ENCODE measurements at regions not wholly inside any gene's neighbourhood (a gene's known extent, or its start where the extent isn't known, plus 50 kb on each side); places are given as distances from the start of the nearest gene placed in this dataset.

GRCh38 chr1:213820362-213821149, 167.2 kb upstream of the PROX1 start:
- WGBS, 2 donors: 77% methylated on average over 9 of the region's 9 CpGs
- Histone ChIP-seq H3K27ac (ENCODE audit: low read depth in 1 of 2, low read length in 2 of 2) (no peak overlapping the region), H3K36me3 (ENCODE audit: control insufficient read depth in 1 of 2, insufficient read depth in 2 of 2, low read length in 1 of 2) (no peaks in the 10 kb centered on the region), H3K27me3 (ENCODE audit: control insufficient read depth in 1 of 2, insufficient read depth in 2 of 2, low read length in 1 of 2) (no peaks in the 10 kb centered on the region), H3K9me3 (ENCODE audit: control insufficient read depth, low read length) (peaks cover 3% of the 10 kb centered on the region), H3K4me3 (ENCODE audit: low read length in 2 of 2) (no peak overlapping the region), H3K4me1 (ENCODE audit: control insufficient read depth in 1 of 2, insufficient read depth in 2 of 2, low read length in 2 of 2) (no peaks in the 10 kb centered on the region)
- DNase-seq: no peak
- intact Hi-C loops (cut with DNase I): no loop called here
- ATAC-seq (ENCODE audit: low FRiP score): no peak

- no peak for ATAC-seq (ENCODE audit: low FRiP score)
Observed at GRCh38 chr1:213821175-213821942, 166.4 kb upstream of the PROX1 start.

DNA sequence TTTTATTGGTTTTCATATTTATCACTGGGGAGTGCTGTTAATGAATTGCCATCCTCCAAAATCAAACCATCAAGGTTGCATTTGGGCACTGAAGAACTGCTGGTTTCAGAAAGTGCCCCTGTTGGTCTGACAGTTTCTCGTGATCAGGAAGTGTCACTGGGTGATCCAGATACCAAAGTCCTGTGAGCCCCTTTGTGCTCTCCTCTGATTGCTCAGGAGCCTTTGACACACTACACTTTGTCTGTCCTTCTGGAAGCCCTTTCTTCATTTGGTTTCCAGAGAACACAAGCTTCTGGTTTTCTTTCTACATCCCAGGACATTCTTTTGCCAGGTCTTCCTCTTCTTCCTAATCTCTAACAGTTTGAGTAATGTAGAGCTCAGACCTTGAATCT, 165.8 kb upstream of the PROX1 start:
- H3K27me3 ChIP-seq (ENCODE audit: control insufficient read depth in 1 of 2, insufficient read depth in 2 of 2, low read length in 1 of 2): no peaks in the 10 kb centered on the region
- H3K27ac ChIP-seq (ENCODE audit: low read depth in 1 of 2, low read length in 2 of 2): no peak overlapping the region
- WGBS, 2 donors: 0% methylated on average over 1 of the region's 1 CpG
- intact Hi-C loops (cut with DNase I): no loop called here
- ATAC-seq (ENCODE audit: low FRiP score) (no peak), DNase-seq (no peak)
- no peak overlapping the region for H3K4me3 ChIP-seq (ENCODE audit: low read length in 2 of 2)
- H3K36me3 ChIP-seq (ENCODE audit: control insufficient read depth in 1 of 2, insufficient read depth in 2 of 2, low read length in 1 of 2): no peaks in the 10 kb centered on the region
- H3K9me3 ChIP-seq (ENCODE audit: control insufficient read depth, low read length): peaks cover 3% of the 10 kb centered on the region
- H3K4me1 ChIP-seq (ENCODE audit: control insufficient read depth in 1 of 2, insufficient read depth in 2 of 2, low read length in 2 of 2): no peaks in the 10 kb centered on the region

More at GRCh38 chr1:213821175-213821942, 166.4 kb upstream of the PROX1 start:
- H3K4me1 ChIP-seq (ENCODE audit: control insufficient read depth in 1 of 2, insufficient read depth in 2 of 2, low read length in 2 of 2): no peaks in the 10 kb centered on the region
- peaks cover 3% of the 10 kb centered on the region for H3K9me3 ChIP-seq (ENCODE audit: control insufficient read depth, low read length)
- intact Hi-C loops (cut with DNase I): no loop called here
- WGBS, 2 donors: 55 to 61% methylated on average over 5 of the region's 5 CpGs
- H3K36me3 ChIP-seq (ENCODE audit: control insufficient read depth in 1 of 2, insufficient read depth in 2 of 2, low read length in 1 of 2): no peaks in the 10 kb centered on the region
- no peak for DNase-seq
- no peaks in the 10 kb centered on the region for H3K27me3 ChIP-seq (ENCODE audit: control insufficient read depth in 1 of 2, insufficient read depth in 2 of 2, low read length in 1 of 2)
- no peak overlapping the region for H3K27ac ChIP-seq (ENCODE audit: low read depth in 1 of 2, low read length in 2 of 2)
- no peak overlapping the region for H3K4me3 ChIP-seq (ENCODE audit: low read length in 2 of 2)

DNA sequence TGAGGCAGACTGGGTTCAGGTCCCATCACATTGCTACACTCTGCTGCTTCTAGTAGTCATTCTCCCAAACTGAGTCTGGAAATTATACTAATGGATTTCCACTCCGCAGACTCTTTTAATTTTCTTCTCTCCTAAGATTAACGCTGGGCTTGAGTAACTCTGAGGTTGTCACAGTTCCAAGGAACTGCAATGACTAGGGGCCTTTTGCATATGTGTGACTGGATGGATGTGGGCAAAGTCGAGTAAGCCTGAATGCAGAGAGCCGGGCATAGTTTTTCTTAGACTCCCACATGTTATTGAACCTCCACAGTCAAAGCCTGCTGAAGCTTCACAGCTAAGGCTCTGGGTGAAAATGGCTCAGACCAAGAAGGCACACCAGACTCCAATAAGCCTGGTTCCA, 160.9 kb upstream of the PROX1 start:
- WGBS, 2 donors: 71 to 82% methylated on average over 4 of the region's 4 CpGs
- no peaks in the 10 kb centered on the region for H3K4me1 ChIP-seq (ENCODE audit: control insufficient read depth in 1 of 2, insufficient read depth in 2 of 2, low read length in 2 of 2)
- intact Hi-C loops (cut with DNase I): no loop called here

DNA sequence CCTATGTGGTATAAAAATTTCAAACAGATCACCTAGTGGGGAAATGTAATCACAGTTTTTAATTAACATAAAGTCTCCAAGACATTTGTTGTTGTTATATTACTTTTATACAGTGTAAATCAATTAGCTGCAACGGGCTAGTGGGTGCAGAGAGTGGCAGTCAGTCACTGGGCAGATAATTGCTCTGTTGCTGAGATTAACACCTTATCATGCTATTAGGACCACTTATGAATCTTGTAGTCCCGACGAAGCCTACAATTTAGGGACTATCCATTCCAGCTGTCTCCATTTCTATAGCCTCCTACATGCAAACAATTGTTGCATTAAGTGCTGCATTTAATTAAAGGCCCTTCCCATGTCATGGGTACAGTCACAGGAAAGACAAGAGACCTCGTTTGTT, 158.9 kb upstream of the PROX1 start:
- peaks cover 4% of the 10 kb centered on the region for H3K9me3 ChIP-seq (ENCODE audit: control insufficient read depth, low read length)
- H3K27me3 ChIP-seq (ENCODE audit: control insufficient read depth in 1 of 2, insufficient read depth in 2 of 2, low read length in 1 of 2): no peaks in the 10 kb centered on the region
- no peaks in the 10 kb centered on the region for H3K4me1 ChIP-seq (ENCODE audit: control insufficient read depth in 1 of 2, insufficient read depth in 2 of 2, low read length in 2 of 2)
- ATAC-seq (ENCODE audit: low FRiP score): no peak
- H3K36me3 ChIP-seq (ENCODE audit: control insufficient read depth in 1 of 2, insufficient read depth in 2 of 2, low read length in 1 of 2): no peaks in the 10 kb centered on the region
- no peak for DNase-seq
- WGBS, 2 donors: 57 to 60% methylated on average over 4 of the region's 4 CpGs
- intact Hi-C loops (cut with DNase I): no loop called here
- H3K4me3 ChIP-seq (ENCODE audit: low read length in 2 of 2): no peak overlapping the region
- H3K27ac ChIP-seq (ENCODE audit: low read depth in 1 of 2, low read length in 2 of 2): no peak overlapping the region

More for the DNA sequence above, 160.9 kb upstream of the PROX1 start:
- ATAC-seq (ENCODE audit: low FRiP score): no peak
- Histone ChIP-seq H3K27me3 (ENCODE audit: control insufficient read depth in 1 of 2, insufficient read depth in 2 of 2, low read length in 1 of 2) (no peaks in the 10 kb centered on the region), H3K36me3 (ENCODE audit: control insufficient read depth in 1 of 2, insufficient read depth in 2 of 2, low read length in 1 of 2) (no peaks in the 10 kb centered on the region), H3K9me3 (ENCODE audit: control insufficient read depth, low read length) (peaks cover 4% of the 10 kb centered on the region), H3K27ac (ENCODE audit: low read depth in 1 of 2, low read length in 2 of 2) (no peak overlapping the region), H3K4me3 (ENCODE audit: low read length in 2 of 2) (no peak overlapping the region)
- DNase-seq: no peak

DNA sequence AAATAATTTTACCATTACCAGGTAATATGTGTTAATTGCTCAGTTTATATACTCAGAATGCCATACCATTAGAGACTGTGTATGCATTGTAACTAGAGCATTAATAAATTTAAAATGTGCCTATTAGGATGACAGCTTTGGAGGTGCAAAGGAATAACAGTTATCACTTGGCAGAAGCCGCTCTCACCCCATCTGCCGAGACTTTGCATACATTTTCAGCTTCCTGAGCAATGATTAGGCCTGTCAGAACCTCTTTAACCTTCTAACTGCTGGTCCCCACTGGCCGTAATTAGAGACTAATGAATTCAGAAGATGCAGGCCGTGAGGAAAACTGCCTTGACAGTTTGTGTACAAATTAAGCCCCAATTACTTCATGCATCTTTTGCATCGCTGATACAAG, 158.0 kb upstream of the PROX1 start:
- intact Hi-C loops (cut with DNase I): no loop called here

DNA sequence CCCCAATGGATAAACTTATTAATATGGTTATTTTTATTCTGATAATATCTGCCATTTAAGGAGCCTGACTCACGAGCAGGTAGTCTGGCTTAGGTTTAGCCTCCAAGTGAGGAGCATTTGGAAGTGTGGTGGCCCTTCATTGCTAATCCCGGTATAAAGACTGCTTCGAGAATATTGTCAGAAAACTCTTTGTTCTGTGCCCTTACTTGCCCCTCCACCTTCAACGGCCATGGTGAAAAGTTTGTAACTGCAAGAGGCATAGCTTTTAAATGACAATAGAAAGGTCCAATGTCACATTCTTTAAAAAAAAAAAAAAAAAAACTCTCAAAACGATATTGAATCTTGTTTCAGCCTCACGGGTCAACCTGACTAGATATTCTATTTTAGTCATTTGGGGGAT, 157.4 kb upstream of the PROX1 start:
- no peak for ATAC-seq (ENCODE audit: low FRiP score)
- H3K4me1 ChIP-seq (ENCODE audit: control insufficient read depth in 1 of 2, insufficient read depth in 2 of 2, low read length in 2 of 2): no peaks in the 10 kb centered on the region
- H3K27me3 ChIP-seq (ENCODE audit: control insufficient read depth in 1 of 2, insufficient read depth in 2 of 2, low read length in 1 of 2): no peaks in the 10 kb centered on the region
- H3K27ac ChIP-seq (ENCODE audit: low read depth in 1 of 2, low read length in 2 of 2): no peak overlapping the region
- no peak for DNase-seq
- no peaks in the 10 kb centered on the region for H3K36me3 ChIP-seq (ENCODE audit: control insufficient read depth in 1 of 2, insufficient read depth in 2 of 2, low read length in 1 of 2)
- H3K4me3 ChIP-seq (ENCODE audit: low read length in 2 of 2): no peak overlapping the region
- intact Hi-C loops (cut with DNase I): no loop called here
- peaks cover 2% of the 10 kb centered on the region for H3K9me3 ChIP-seq (ENCODE audit: control insufficient read depth, low read length)
- 66 to 71% methylated on average over 6 of the region's 6 CpGs for WGBS, 2 donors

More for the DNA sequence above, 158.0 kb upstream of the PROX1 start:
- H3K4me1 ChIP-seq (ENCODE audit: control insufficient read depth in 1 of 2, insufficient read depth in 2 of 2, low read length in 2 of 2): no peaks in the 10 kb centered on the region
- 48 to 62% methylated on average over 5 of the region's 5 CpGs for WGBS, 2 donors
- DNase-seq (no peak), ATAC-seq (ENCODE audit: low FRiP score) (no peak)
- H3K27me3 ChIP-seq (ENCODE audit: control insufficient read depth in 1 of 2, insufficient read depth in 2 of 2, low read length in 1 of 2): no peaks in the 10 kb centered on the region
- no peak overlapping the region for H3K4me3 ChIP-seq (ENCODE audit: low read length in 2 of 2)
- H3K36me3 ChIP-seq (ENCODE audit: control insufficient read depth in 1 of 2, insufficient read depth in 2 of 2, low read length in 1 of 2): no peaks in the 10 kb centered on the region
- no peak overlapping the region for H3K27ac ChIP-seq (ENCODE audit: low read depth in 1 of 2, low read length in 2 of 2)
- peaks cover 2% of the 10 kb centered on the region for H3K9me3 ChIP-seq (ENCODE audit: control insufficient read depth, low read length)

DNA sequence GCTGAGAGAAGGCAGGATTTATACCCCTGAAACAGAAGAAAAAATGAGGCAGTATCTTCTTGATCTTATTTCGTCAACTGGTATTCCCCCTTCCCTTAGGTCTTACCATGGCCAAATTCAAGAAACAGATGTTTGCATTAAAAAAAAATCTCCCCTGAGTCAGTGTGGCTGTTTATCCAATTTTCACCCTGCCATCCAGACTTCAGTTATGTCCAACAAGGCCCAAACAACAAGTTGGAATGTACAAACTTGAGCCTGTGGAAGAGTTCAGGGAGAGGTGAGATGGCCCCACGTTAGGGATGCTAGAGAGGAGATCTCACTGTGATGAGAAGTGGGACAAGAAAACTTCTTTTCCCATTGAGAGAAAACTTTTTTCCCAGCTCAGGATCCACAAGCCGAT, 147.2 kb upstream of the PROX1 start:
- Histone ChIP-seq H3K4me3 (ENCODE audit: low read length in 2 of 2) (no peak overlapping the region), H3K36me3 (ENCODE audit: control insufficient read depth in 1 of 2, insufficient read depth in 2 of 2, low read length in 1 of 2) (no peaks in the 10 kb centered on the region), H3K27me3 (ENCODE audit: control insufficient read depth in 1 of 2, insufficient read depth in 2 of 2, low read length in 1 of 2) (no peaks in the 10 kb centered on the region), H3K9me3 (ENCODE audit: control insufficient read depth, low read length) (peaks cover 2% of the 10 kb centered on the region), H3K4me1 (ENCODE audit: control insufficient read depth in 1 of 2, insufficient read depth in 2 of 2, low read length in 2 of 2) (no peaks in the 10 kb centered on the region), H3K27ac (ENCODE audit: low read depth in 1 of 2, low read length in 2 of 2) (no peak overlapping the region)
- intact Hi-C loops (cut with DNase I): no loop called here
- ATAC-seq (ENCODE audit: low FRiP score): no peak
- 45 to 50% methylated on average over 3 of the region's 3 CpGs for WGBS, 2 donors
- no peak for DNase-seq

DNA sequence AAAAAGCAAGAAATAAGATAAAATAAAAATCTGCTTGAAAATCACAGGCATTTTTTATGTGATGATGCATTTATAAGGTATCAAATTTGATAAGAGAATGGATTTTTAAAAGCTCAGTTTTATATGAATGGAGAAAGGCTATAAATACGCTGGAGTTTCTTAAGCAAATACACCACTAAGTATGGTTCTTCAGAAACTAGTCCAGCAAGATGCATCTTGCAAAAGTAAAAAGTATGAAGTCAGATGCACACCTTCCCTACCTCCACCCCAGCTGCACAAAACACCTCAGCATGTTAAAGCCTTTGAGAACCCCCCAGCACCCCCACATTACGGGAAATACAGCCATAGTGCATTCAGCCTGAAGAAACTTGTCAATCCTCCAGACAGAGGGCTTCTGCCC, 143.1 kb upstream of the PROX1 start:
- 69 to 80% methylated on average over 2 of the region's 2 CpGs for WGBS, 2 donors
- H3K27ac ChIP-seq (ENCODE audit: low read depth in 1 of 2, low read length in 2 of 2): no peak overlapping the region
- ATAC-seq (ENCODE audit: low FRiP score): no peak
- no peaks in the 10 kb centered on the region for H3K9me3 ChIP-seq (ENCODE audit: control insufficient read depth, low read length)
- no peaks in the 10 kb centered on the region for H3K4me1 ChIP-seq (ENCODE audit: control insufficient read depth in 1 of 2, insufficient read depth in 2 of 2, low read length in 2 of 2)
- H3K36me3 ChIP-seq (ENCODE audit: control insufficient read depth in 1 of 2, insufficient read depth in 2 of 2, low read length in 1 of 2): no peaks in the 10 kb centered on the region
- DNase-seq: no peak
- intact Hi-C loops (cut with DNase I): no loop called here
- H3K27me3 ChIP-seq (ENCODE audit: control insufficient read depth in 1 of 2, insufficient read depth in 2 of 2, low read length in 1 of 2): peaks cover 0 to 2% of the 10 kb centered on the region in 2 donors
- H3K4me3 ChIP-seq (ENCODE audit: low read length in 2 of 2): no peak overlapping the region
